MM.1S (cell line): ENCODE measurements at regions not wholly inside any gene's neighbourhood (a gene's known extent, or its start where the extent isn't known, plus 50 kb on each side); places are given as distances from the start of the nearest gene placed in this dataset.

Experiments
- DNase-seq: peaks from one replicate; pipeline ENCODE4 v3.0.0-alpha.2; 2015
- H2AFZ ChIP-seq: fragments of 300-600 bp; sonication (generic); 2 replicates; pipeline ENCODE4 v1.6.0; 2016; ENCODE audit warnings: antibody characterized with exemption, low read length
- H3F3A ChIP-seq: fragments of 300-600 bp; sonication (generic); 2 replicates; pipeline ENCODE4 v1.6.1; 2016; ENCODE audit warnings: mild to moderate bottlenecking, antibody characterized with exemption, low read length, moderate library complexity, mixed read lengths; ENCODE audit not compliant: insufficient read depth
- H3K27ac ChIP-seq: fragments of 300-600 bp; sonication (generic); 2 replicates; pipeline ENCODE4 v1.5.1; 2016; ENCODE audit warnings: mild to moderate bottlenecking, low read length
- H3K27me3 ChIP-seq: fragments of 300-600 bp; sonication (generic); replicated peaks from 2 replicates; pipeline ENCODE4 v1.6.0; 2016; ENCODE audit warnings: low read length; ENCODE audit not compliant: insufficient read depth
- H3K36me3 ChIP-seq: fragments of 300-600 bp; sonication (generic); replicated peaks from 2 replicates; pipeline ENCODE4 v1.6.1; 2016; ENCODE audit warnings: mild to moderate bottlenecking, low read length, mixed read lengths; ENCODE audit not compliant: insufficient read depth
- H3K4me1 ChIP-seq: fragments of 300-600 bp; sonication (generic); 2 replicates; pipeline ENCODE4 v1.6.1; 2016; ENCODE audit warnings: low read length, mixed read lengths
- H3K4me2 ChIP-seq: fragments of 300-600 bp; sonication (generic); 2 replicates; pipeline ENCODE4 v1.6.0; 2016; ENCODE audit warnings: low read depth, low read length
- H3K4me3 ChIP-seq: fragments of 300-600 bp; sonication (generic); 2 replicates; pipeline ENCODE4 v1.5.1; 2016; ENCODE audit warnings: low read length, mixed read lengths
- H3K79me2 ChIP-seq: fragments of 300-600 bp; sonication (generic); 2 replicates; pipeline ENCODE4 v1.6.1; 2016; ENCODE audit warnings: mixed run types, low read length, mixed read lengths
- H3K9ac ChIP-seq: fragments of 300-600 bp; sonication (generic); 2 replicates; pipeline ENCODE4 v1.6.1; 2016; ENCODE audit warnings: low read length, mixed read lengths
- H3K9me2 ChIP-seq: fragments of 300-600 bp; sonication (generic); replicated peaks from 2 replicates; pipeline ENCODE4 v1.6.1; 2016; ENCODE audit warnings: mild to moderate bottlenecking, low read length, mixed read lengths; ENCODE audit not compliant: insufficient read depth
- H3K9me3 ChIP-seq: fragments of 300-600 bp; sonication (generic); replicated peaks from 2 replicates; pipeline ENCODE4 v1.6.1; 2016; ENCODE audit warnings: mild to moderate bottlenecking, low read length, mixed read lengths; ENCODE audit not compliant: insufficient read depth
- H4K20me1 ChIP-seq: fragments of 300-600 bp; sonication (generic); 2 replicates; pipeline ENCODE4 v1.6.1; 2016; ENCODE audit warnings: mild to moderate bottlenecking, low read length, moderate library complexity, mixed read lengths; ENCODE audit not compliant: insufficient read depth
- EZH2 ChIP-seq: fragments of 300-600 bp; sonication (generic); optimal IDR thresholded peaks from 2 replicates; pipeline ENCODE3; 2017; ENCODE audit warnings: low read depth, mild to moderate bottlenecking, antibody characterized with exemption, low read length, mixed read lengths
- EZH2phosphoT487 ChIP-seq: fragments of 300-600 bp; sonication (generic); IDR thresholded peaks from 2 replicates; pipeline ENCODE4 v1.6.1; 2018; ENCODE audit warnings: antibody characterized with exemption, low read length
- TF ChIP-seq, protein P1 (sequence below): fragments of 300-600 bp; sonication (generic); IDR thresholded peaks from 2 replicates; pipeline ENCODE4 v1.5.1; 2016; ENCODE audit warnings: antibody characterized with exemption, low read length, mixed read lengths

DNA sequence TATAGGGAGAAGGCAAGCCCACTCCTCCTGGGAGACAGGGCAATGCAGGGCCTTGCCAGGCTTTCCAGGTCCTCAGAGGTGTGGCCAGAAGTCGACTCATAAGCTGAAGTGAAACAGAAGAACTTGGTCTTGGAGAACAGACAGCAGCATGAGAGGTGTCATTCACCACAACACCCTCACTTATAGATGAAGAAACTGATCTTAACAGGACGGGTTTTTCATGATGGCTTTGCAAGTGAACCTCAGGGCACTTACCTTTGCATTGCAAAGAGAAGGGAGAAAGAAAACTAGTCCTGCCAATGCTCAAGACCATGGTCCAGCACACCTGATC, 198.8 kb downstream of the CYRIA start:
- H3F3A ChIP-seq: no peaks in the 10 kb centered on the region
- no peaks in the 10 kb centered on the region for H3K9me3 ChIP-seq
- no peaks in the 10 kb centered on the region for H3K4me1 ChIP-seq
- no peak overlapping the region for H2AFZ ChIP-seq
- DNase-seq: no peak
- no peak overlapping the region for H3K27ac ChIP-seq
- no peak overlapping the region for H3K4me3 ChIP-seq
- H3K36me3 ChIP-seq: no peaks in the 10 kb centered on the region
- H3K79me2 ChIP-seq: no peaks in the 10 kb centered on the region
- no peaks in the 10 kb centered on the region for H3K27me3 ChIP-seq
- no peak overlapping the region for H3K4me2 ChIP-seq
- no peaks in the 10 kb centered on the region for H4K20me1 ChIP-seq
- H3K9ac ChIP-seq: no peak overlapping the region
- TF ChIP-seq, protein P1, sequence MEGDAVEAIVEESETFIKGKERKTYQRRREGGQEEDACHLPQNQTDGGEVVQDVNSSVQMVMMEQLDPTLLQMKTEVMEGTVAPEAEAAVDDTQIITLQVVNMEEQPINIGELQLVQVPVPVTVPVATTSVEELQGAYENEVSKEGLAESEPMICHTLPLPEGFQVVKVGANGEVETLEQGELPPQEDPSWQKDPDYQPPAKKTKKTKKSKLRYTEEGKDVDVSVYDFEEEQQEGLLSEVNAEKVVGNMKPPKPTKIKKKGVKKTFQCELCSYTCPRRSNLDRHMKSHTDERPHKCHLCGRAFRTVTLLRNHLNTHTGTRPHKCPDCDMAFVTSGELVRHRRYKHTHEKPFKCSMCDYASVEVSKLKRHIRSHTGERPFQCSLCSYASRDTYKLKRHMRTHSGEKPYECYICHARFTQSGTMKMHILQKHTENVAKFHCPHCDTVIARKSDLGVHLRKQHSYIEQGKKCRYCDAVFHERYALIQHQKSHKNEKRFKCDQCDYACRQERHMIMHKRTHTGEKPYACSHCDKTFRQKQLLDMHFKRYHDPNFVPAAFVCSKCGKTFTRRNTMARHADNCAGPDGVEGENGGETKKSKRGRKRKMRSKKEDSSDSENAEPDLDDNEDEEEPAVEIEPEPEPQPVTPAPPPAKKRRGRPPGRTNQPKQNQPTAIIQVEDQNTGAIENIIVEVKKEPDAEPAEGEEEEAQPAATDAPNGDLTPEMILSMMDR: no peak
- TF ChIP-seq EZH2phosphoT487: no peak
- no peak for TF ChIP-seq EZH2
- no peaks in the 10 kb centered on the region for H3K9me2 ChIP-seq

DNA sequence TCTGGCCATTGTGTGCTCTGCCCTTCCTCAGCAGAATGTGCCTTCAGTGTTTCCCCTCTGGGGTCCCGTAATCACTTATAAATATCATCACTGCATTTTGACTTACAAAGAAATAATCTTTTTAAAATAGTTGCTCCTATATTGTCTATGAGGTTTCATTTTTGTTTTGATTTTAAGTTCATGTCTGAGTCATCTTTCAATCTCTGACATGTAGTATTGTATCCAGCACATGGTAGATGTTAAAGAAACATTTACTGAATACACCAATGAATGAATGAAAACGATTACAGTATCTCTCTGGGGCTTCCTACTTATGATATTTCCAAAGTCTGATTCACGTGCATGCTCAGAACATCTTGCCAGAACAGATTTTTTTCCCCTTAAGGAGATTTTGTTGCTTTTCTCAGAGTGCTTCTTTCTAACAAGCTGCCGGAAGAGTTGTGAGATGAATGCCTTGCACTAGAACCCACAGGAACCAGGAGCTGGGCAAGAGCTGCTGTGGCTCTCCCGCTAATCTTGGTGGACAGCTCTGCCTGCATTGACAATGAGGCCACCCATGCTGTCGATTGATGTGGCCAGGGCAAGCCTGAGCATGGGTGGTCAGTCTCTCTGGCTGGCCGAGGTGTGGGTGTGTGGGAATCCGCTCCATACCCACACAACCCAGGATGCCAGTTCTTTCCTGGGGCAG, 199.4 kb downstream of the CYRIA start:
- Histone ChIP-seq H3K4me2 (no peak overlapping the region), H2AFZ (no peak overlapping the region), H3K36me3 (no peaks in the 10 kb centered on the region), H3K9me3 (no peaks in the 10 kb centered on the region), H3K27ac (no peak overlapping the region), H3K4me3 (no peak overlapping the region), H3K79me2 (no peaks in the 10 kb centered on the region), H3K27me3 (no peaks in the 10 kb centered on the region), H4K20me1 (no peaks in the 10 kb centered on the region), H3F3A (no peaks in the 10 kb centered on the region), H3K4me1 (no peaks in the 10 kb centered on the region), H3K9me2 (no peaks in the 10 kb centered on the region), H3K9ac (no peak overlapping the region)
- TF ChIP-seq EZH2 (no peak), EZH2phosphoT487 (no peak)
- TF ChIP-seq, protein P1: no peak
- no peak for DNase-seq

DNA sequence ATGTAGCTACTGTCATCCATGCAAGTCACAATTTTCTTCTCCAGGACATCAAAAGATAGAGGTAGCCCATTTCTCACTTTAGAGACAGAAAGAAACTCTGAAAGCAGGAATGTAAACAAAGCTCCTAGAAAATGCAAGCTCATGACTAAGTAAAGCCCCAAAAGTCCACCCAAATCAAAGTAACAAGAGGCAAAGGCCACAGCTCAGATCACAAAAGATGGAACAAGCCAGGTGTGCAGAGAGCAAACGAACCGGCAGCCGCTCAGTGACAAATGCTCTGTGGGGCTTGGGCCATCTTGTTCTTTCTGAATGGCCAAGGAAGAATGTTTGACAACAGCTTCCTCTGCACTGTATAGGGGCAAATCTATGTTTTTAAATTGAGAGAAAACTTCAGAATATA, 201.0 kb downstream of the CYRIA start:
- H3K4me1 ChIP-seq: no peaks in the 10 kb centered on the region
- H3F3A ChIP-seq: no peaks in the 10 kb centered on the region
- no peak overlapping the region for H3K4me3 ChIP-seq
- DNase-seq: no peak
- no peak overlapping the region for H3K4me2 ChIP-seq
- no peaks in the 10 kb centered on the region for H3K9me2 ChIP-seq
- no peak overlapping the region for H3K9ac ChIP-seq
- no peaks in the 10 kb centered on the region for H3K79me2 ChIP-seq
- no peaks in the 10 kb centered on the region for H3K9me3 ChIP-seq
- no peak overlapping the region for H3K27ac ChIP-seq
- no peaks in the 10 kb centered on the region for H3K27me3 ChIP-seq
- H2AFZ ChIP-seq: no peak overlapping the region
- TF ChIP-seq, protein P1: no peak
- no peak for TF ChIP-seq EZH2phosphoT487
- TF ChIP-seq EZH2: no peak
- no peaks in the 10 kb centered on the region for H4K20me1 ChIP-seq
- H3K36me3 ChIP-seq: no peaks in the 10 kb centered on the region
